GM13977 (cell line): ENCODE measurements at regions not wholly inside any gene's neighbourhood (a gene's known extent, or its start where the extent isn't known, plus 50 kb on each side); places are given as distances from the start of the nearest gene placed in this dataset.

Experiments used
- DNase-seq: peaks from one replicate; pipeline ENCODE4 v3.0.0; 2012; ENCODE audit warnings: low spot score
- in situ Hi-C: fragments of 300-500 bp; cut with MboI; formaldehyde crosslinking; loops from one replicate; pipeline ENCODE4 v1.12.0; 2022; ENCODE audit warnings: low sequenced_read_pairs, low pct_unique_long_range_greater_than_20kb, mixed read lengths, inconsistent platforms; ENCODE audit not compliant: unreplicated experiment
- TF ChIP-seq, protein P1 (sequence below): IDR thresholded peaks from 2 replicates; pipeline ENCODE4 v1.5.1; 2012; ENCODE audit warnings: mild to moderate bottlenecking, control low read depth; ENCODE audit not compliant: insufficient read depth; ENCODE audit errors: extremely low read depth, missing control alignments

DNA sequence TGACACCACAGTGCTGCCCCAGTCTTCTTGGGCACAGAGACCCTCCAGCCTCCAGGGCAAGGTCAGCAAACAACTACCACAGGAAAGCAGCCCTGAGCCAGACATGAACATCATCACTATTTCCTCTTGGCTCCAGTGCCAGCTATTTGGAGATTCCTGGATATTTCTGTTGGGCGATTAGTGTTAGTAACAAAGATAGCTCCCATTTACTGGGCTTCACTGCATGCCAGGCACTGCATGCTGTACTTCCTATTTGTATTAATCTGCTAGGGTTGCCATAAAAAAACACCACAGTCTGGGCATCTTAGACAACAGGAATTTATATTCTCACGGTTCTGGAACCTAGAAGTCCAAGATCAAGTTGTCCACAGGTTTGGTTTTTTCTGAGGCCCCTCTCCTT is 255.1 kb upstream of the STT3B start:
- in situ Hi-C loops, result no loop called here
- no peak for DNase-seq
- TF ChIP-seq, protein P1, sequence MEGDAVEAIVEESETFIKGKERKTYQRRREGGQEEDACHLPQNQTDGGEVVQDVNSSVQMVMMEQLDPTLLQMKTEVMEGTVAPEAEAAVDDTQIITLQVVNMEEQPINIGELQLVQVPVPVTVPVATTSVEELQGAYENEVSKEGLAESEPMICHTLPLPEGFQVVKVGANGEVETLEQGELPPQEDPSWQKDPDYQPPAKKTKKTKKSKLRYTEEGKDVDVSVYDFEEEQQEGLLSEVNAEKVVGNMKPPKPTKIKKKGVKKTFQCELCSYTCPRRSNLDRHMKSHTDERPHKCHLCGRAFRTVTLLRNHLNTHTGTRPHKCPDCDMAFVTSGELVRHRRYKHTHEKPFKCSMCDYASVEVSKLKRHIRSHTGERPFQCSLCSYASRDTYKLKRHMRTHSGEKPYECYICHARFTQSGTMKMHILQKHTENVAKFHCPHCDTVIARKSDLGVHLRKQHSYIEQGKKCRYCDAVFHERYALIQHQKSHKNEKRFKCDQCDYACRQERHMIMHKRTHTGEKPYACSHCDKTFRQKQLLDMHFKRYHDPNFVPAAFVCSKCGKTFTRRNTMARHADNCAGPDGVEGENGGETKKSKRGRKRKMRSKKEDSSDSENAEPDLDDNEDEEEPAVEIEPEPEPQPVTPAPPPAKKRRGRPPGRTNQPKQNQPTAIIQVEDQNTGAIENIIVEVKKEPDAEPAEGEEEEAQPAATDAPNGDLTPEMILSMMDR, result no peak

DNA sequence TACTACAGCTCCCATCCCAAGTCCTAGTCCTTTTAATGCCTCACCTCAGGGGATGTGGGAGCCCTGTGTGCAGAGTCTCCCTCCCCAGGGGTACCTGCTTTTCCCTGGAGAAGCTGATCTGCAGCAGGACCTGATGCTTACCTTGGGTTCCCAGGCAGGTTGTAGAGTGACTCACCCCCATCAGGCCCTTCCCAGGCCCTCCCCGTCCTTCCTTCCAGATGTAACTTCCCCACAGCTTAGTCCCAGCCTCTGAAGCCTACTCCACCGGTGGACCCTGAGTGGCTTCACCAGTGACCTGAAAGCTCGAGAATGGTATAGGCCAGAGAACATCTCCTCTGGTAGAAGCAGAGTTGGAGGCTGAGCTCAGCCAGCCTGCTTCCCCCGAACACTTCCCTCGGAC is 254.2 kb upstream of the STT3B start:
- no peak for DNase-seq
- TF ChIP-seq, protein P1, result no peak
- in situ Hi-C loops, result no loop called here

DNA sequence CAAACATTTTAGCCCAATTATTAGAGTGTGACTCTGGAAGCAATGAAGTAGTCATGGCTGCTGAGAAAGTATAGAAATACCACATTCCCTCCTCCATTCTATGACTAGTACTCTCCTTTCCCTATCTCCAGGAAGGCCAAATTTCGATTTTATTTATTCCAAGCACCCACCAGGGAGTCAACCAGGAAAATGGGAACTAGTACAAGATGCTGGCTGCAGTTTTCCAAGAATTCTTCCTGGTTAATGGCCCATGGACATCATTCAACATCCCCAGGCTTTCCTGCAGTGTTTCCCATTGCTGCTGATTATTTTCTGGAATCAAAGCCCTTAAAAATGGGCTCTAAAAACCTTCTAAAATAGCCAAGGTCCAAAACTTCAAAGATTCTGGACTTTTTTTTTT is 247.9 kb upstream of the STT3B start:
- TF ChIP-seq, protein P1, result no peak
- in situ Hi-C loops, result no loop called here
- DNase-seq, result no peak

DNA sequence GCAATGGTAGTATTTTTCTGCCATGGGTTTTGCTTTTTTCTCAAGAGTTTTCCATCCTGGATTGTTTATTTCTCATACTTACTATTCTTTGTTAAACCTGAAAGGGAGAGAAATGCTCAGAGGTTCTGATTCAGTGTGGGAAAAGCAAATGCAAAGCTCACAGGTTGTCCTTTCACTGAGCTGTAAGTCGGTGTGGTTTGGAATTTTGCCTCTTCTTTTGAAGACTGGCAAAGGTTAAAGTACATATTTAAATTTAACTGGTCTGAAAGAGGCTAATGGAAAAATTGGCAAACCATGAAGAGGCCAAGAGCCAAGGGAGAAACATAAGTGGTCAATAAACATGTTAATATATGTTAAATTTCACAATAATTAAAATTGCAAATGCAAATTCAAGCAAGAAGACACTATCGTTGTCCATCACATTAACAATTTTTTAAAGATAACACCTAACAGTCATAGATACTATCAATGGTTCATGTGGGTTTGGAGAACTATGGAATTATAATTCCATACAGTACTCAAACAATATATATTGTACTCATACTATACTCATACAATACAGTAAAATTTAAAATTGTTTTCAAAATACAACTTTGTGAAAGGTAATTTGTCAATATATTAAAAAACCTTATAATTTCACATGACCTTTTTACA is 246.8 kb upstream of the STT3B start:
- in situ Hi-C loops, result no loop called here
- DNase-seq, result no peak
- TF ChIP-seq, protein P1, result no peak

DNA sequence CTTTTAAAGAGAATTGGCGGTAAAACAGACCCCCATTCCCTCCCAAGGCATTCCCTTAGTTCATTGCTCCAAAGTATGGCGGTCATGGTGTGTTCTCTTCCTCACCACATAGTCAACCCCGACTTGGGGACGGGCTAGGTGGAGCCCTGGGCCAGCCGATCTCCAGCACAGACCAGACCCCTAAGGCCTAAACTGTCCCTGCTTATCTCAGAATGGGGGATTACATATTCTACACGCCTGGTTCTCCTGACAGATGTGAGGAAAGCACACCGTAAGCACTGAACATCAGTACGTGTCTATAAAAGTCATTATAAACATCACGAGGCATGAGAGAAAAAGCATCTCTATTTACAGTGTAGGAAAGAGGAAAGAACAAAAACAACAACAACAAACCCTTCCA is 244.5 kb upstream of the STT3B start:
- in situ Hi-C loops, result no loop called here
- TF ChIP-seq, protein P1, result no peak
- DNase-seq, result no peak

DNA sequence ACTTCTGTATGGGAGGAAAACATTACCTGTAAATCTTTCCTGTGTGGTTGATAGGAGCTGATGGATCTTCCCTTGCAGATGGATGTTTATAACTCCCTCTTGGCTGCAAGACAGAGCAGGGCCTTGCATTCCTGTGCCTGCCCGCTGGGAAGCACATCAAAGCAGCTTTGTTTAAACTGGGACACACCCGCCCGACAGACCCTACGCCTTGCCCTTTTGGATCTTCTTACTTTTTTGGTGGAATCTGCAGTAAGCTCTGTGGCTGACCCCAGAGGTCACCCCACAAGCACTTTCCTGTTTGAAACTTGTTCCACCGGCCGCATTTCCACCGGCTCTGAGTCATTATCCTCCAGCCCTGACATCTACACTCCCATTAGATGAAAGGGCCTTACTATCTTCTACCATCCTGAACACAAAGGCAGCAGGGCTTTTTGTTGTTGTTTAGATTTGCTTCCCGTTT is 244.1 kb upstream of the STT3B start:
- DNase-seq, result no peak
- TF ChIP-seq, protein P1, result no peak
- in situ Hi-C loops, result no loop called here
